ENCODE measurements at regions not wholly inside any gene's neighbourhood (a gene's known extent, or its start where the extent isn't known, plus 50 kb on each side); places are given as distances from the start of the nearest gene placed in this dataset.
"Not testable (repeated sequence)": the region's sequence is repeated elsewhere in the genome, so short reads cannot be mapped to it uniquely, and the experiment has no call there.

- Mint-ChIP-seq H3K4me1 (no peaks in the 10 kb centered on the region), H3K27me3 (peaks cover 3% of the 10 kb centered on the region), H3K36me3 (ENCODE audit: low read depth) (no peaks in the 10 kb centered on the region), H3K4me3 (no peak overlapping the region), H3K27ac (no peak overlapping the region), H3K9me3 (no peaks in the 10 kb centered on the region)
- no peak for ATAC-seq (replicated peaks)
Measured at GRCh38 chr12:124088217-124088907, 115.3 kb downstream of the ZNF664 start.

DNA sequence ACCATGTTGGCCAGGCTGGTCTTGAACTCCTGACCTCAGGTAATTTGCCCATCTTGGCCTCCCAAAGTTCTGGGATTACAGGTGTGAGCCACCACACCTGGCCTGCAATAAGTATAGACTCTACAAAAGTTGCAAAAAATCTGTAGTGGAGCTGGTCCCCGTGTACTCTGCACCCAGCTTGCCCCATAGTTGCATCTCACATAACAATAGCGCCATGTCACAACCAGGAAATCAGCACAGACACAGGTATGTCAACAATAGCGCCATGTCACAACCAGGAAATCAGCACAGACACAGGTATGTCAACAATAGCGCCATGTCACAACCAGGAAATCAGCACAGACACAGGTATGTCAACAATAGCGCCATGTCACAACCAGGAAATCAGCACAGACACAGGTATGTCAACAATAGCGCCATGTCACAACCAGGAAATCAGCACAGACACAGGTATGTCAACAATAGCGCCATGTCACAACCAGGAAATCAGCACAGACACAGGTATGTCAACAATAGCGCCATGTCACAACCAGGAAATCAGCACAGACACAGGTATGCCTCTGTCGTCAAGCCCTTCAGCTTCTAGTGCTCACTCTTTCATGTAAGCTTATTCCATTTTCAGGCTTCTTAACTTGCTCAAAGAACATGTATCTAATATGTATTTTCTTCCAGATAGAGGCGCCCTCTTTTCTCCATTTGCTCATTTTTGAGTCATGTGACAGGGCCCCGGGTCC is 116.3 kb downstream of the ZNF664 start:
- not testable (repeated sequence) for H3K27ac Mint-ChIP-seq; H3K9me3 Mint-ChIP-seq; ATAC-seq (replicated peaks); H3K4me1 Mint-ChIP-seq; H3K27me3 Mint-ChIP-seq; H3K36me3 Mint-ChIP-seq (ENCODE audit: low read depth); H3K4me3 Mint-ChIP-seq

DNA sequence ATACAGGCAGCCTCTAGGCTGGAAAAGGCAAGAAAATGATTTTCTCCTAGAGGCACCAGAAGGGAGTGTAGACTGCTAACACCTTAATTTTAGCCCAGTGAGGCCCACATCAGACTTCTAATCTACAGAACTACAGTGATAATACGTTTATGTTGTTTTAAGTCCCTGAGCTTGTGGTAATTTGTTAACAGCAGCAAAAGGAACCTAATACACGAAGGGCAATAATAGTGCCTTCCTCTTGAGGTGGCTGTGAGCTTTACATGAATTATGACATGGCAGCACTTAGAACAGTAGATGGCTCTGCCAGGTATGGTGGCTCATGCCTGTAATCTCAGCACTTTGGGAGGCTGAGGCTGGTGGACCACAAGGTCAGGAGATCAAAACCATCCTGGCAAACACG is 118.8 kb downstream of the ZNF664 start:
- Mint-ChIP-seq H3K4me1 (no peaks in the 10 kb centered on the region), H3K36me3 (ENCODE audit: low read depth) (no peaks in the 10 kb centered on the region), H3K4me3 (no peak overlapping the region), H3K9me3 (no peaks in the 10 kb centered on the region), H3K27ac (no peak overlapping the region), H3K27me3 (no peaks in the 10 kb centered on the region)
- no peak for ATAC-seq (replicated peaks)

DNA sequence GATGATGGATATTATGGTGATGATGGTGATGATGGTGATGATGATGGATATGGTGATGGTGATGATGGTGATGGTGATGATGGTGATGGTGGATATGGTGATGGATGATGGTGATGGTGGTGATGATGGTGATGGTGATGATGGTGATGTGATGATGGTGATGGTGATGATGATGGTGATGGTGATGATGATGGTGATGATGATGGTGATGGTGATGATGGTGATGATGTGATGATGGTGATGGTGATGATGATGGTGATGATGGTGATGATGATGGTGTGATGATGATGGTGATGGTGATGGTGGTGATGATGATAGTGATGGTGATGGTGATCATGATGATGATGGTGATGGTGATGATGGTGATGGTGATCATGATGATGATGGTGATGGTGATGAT is 119.5 kb downstream of the ZNF664 start:
- H3K36me3 Mint-ChIP-seq (ENCODE audit: low read depth); H3K4me3 Mint-ChIP-seq; H3K27ac Mint-ChIP-seq; H3K9me3 Mint-ChIP-seq; ATAC-seq (replicated peaks); H3K27me3 Mint-ChIP-seq; H3K4me1 Mint-ChIP-seq: not testable (repeated sequence)

- Mint-ChIP-seq H3K4me3 (no peak overlapping the region), H3K36me3 (ENCODE audit: low read depth) (no peaks in the 10 kb centered on the region), H3K9me3 (no peaks in the 10 kb centered on the region), H3K4me1 (no peaks in the 10 kb centered on the region), H3K27me3 (peaks cover 4% of the 10 kb centered on the region), H3K27ac (no peak overlapping the region)
- ATAC-seq (replicated peaks), result no peak
Measured at GRCh38 chr12:124093297-124093696, 120.3 kb downstream of the ZNF664 start.

GRCh38 chr12:124094188-124094587 is 121.2 kb downstream of the ZNF664 start:
- ATAC-seq (replicated peaks), result no peak
- H3K9me3 Mint-ChIP-seq, result no peaks in the 10 kb centered on the region
- H3K27ac Mint-ChIP-seq, result no peak overlapping the region
- no peaks in the 10 kb centered on the region for H3K4me1 Mint-ChIP-seq
- no peaks in the 10 kb centered on the region for H3K36me3 Mint-ChIP-seq (ENCODE audit: low read depth)
- H3K4me3 Mint-ChIP-seq, result no peak overlapping the region
- H3K27me3 Mint-ChIP-seq, result peaks cover 9% of the 10 kb centered on the region

DNA sequence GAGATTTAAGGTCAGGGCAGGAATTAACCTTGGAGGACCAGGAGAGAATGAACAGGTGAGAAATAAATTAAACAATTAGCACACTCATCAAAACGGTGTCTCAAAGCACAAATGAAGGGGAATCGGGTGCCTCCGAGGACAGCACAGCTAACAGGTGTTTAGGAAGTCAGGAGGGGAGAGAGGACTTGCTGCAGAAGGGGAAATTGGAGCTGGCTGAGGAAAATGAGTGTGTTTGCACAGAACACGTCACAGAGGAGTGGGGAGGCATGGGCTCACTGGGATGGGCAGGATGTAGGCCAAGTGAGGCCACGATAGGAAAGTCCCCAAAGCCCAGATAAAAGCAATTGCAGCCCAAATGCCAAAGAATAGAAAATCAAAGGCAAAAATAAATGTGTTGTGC is 121.7 kb downstream of the ZNF664 start:
- Mint-ChIP-seq H3K36me3 (ENCODE audit: low read depth) (no peaks in the 10 kb centered on the region), H3K4me1 (no peaks in the 10 kb centered on the region), H3K4me3 (no peak overlapping the region), H3K27ac (no peak overlapping the region), H3K27me3 (peaks cover 9% of the 10 kb centered on the region), H3K9me3 (no peaks in the 10 kb centered on the region)
- ATAC-seq (replicated peaks), result no peak

DNA sequence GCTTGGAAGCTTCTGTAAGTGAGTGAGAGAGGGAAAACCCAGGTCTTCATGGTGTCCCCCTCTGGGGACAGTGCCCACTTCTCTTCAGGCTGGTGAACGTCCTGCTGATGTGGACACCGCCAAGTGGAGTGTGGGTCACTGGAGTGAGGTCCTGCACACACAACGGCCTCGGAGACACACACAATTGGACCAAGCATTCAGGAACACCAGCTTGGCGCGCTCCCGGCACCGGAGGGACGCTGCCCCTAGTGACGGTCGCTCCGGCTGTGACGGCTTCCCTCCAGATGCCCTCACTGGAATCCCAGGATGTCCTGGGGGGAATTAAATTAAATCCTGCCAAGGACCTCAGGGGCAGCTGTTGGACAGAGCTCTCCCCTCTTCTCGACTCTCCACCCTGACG is 123.1 kb downstream of the ZNF664 start:
- H3K36me3 Mint-ChIP-seq (ENCODE audit: low read depth), result no peaks in the 10 kb centered on the region

GRCh38 chr12:124096869-124097434 is 123.9 kb downstream of the ZNF664 start:
- Mint-ChIP-seq H3K27me3 (peaks cover 12% of the 10 kb centered on the region), H3K27ac (no peak overlapping the region), H3K4me1 (no peaks in the 10 kb centered on the region), H3K36me3 (ENCODE audit: low read depth) (no peaks in the 10 kb centered on the region), H3K4me3 (no peak overlapping the region), H3K9me3 (no peaks in the 10 kb centered on the region)
- no peak for ATAC-seq (replicated peaks)

More for the DNA sequence above, 123.1 kb downstream of the ZNF664 start:
- Mint-ChIP-seq H3K4me3 (no peak overlapping the region), H3K27me3 (peaks cover 12% of the 10 kb centered on the region), H3K27ac (no peak overlapping the region), H3K9me3 (no peaks in the 10 kb centered on the region), H3K4me1 (no peaks in the 10 kb centered on the region)
- no peak for ATAC-seq (replicated peaks)

DNA sequence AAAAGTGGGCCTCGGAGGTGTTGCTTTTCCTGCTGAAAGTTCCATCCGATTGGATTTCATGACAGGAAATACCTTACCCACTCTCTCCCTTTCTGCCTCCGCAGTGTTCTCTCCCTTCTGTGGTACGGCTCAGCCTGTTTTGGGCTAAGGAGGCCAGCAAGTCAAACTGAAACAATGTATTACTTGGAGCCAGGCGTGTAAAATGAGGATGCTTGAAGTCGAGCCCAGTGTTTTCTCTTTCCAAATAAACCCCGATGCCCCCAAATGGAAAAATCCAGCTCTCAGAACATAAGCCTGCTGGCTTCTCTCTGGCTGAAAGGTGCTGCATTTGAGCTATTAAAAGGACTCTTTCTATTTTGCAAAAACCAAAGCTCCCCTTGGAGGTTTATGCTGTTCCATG is 124.7 kb downstream of the ZNF664 start:
- no peak overlapping the region for H3K27ac Mint-ChIP-seq
- H3K36me3 Mint-ChIP-seq (ENCODE audit: low read depth), result no peaks in the 10 kb centered on the region
- H3K4me1 Mint-ChIP-seq, result no peaks in the 10 kb centered on the region
- H3K9me3 Mint-ChIP-seq, result no peaks in the 10 kb centered on the region
- H3K4me3 Mint-ChIP-seq, result no peak overlapping the region
- ATAC-seq (replicated peaks), result no peak
- peaks cover 12% of the 10 kb centered on the region for H3K27me3 Mint-ChIP-seq

GRCh38 chr12:124098101-124098757 is 125.2 kb downstream of the ZNF664 start:
- peaks cover 12% of the 10 kb centered on the region for H3K27me3 Mint-ChIP-seq
- H3K36me3 Mint-ChIP-seq (ENCODE audit: low read depth), result no peaks in the 10 kb centered on the region
- H3K27ac Mint-ChIP-seq, result no peak overlapping the region
- no peak overlapping the region for H3K4me3 Mint-ChIP-seq
- H3K9me3 Mint-ChIP-seq, result no peaks in the 10 kb centered on the region
- no peak for ATAC-seq (replicated peaks)
- no peaks in the 10 kb centered on the region for H3K4me1 Mint-ChIP-seq

GRCh38 chr12:124098887-124099286 is 125.9 kb downstream of the ZNF664 start:
- H3K4me3 Mint-ChIP-seq, result no peak overlapping the region
- no peak for ATAC-seq (replicated peaks)
- H3K9me3 Mint-ChIP-seq, result no peaks in the 10 kb centered on the region
- H3K36me3 Mint-ChIP-seq (ENCODE audit: low read depth), result no peaks in the 10 kb centered on the region
- no peaks in the 10 kb centered on the region for H3K4me1 Mint-ChIP-seq
- H3K27ac Mint-ChIP-seq, result no peak overlapping the region
- H3K27me3 Mint-ChIP-seq, result peaks cover 12% of the 10 kb centered on the region

- Mint-ChIP-seq H3K4me3 (no peak overlapping the region), H3K27ac (no peak overlapping the region), H3K4me1 (no peaks in the 10 kb centered on the region), H3K27me3 (peaks cover 12% of the 10 kb centered on the region), H3K9me3 (no peaks in the 10 kb centered on the region), H3K36me3 (ENCODE audit: low read depth) (no peaks in the 10 kb centered on the region)
- no peak for ATAC-seq (replicated peaks)
Measured at GRCh38 chr12:124099661-124100060, 126.6 kb downstream of the ZNF664 start.

DNA sequence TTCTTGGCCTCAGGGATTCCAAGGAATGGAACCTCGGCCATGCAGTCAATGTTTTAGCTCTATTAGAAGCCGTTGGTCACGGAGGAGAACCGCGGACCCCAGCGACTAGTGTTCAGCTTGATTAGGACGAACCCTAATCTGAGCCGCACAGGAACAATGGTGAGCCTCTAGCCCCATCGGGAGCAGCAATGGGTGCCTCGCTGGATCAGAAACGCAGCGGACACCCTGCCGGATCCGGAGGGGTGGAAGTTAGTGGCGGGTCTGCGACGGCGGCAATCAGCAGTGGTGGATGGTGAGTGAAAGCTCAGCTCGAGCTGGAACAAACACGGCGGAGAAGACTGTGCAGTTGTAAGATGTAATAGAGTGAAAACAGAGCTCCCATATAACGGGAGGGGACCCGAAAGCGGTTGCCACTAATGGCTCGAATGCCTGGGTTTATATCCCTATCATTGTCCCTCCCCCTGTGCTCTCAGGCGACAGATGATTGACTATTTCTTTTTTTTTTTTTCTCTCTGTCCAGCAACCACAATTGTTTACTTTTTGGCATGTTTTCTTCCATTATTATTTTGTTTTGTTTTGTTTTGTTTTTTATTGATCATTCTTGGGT is 127.7 kb downstream of the ZNF664 start:
- no peaks in the 10 kb centered on the region for H3K4me1 Mint-ChIP-seq
- H3K9me3 Mint-ChIP-seq, result no peaks in the 10 kb centered on the region
- ATAC-seq (replicated peaks), result no peak
- no peaks in the 10 kb centered on the region for H3K36me3 Mint-ChIP-seq (ENCODE audit: low read depth)
- no peak overlapping the region for H3K27ac Mint-ChIP-seq
- no peak overlapping the region for H3K4me3 Mint-ChIP-seq
- peaks cover 12% of the 10 kb centered on the region for H3K27me3 Mint-ChIP-seq

Measured in activated T-helper 17 cell treated with anti-CD3 and anti-CD28 coated beads, Interleukin-2, amount 50 U/mL, for 72 hours (primary cell).